ENCODE measurements at regions not wholly inside any gene's neighbourhood (a gene's known extent, or its start where the extent isn't known, plus 50 kb on each side); places are given as distances from the start of the nearest gene placed in this dataset.

GRCh38 chr15:85297537-85297936, 82.9 kb upstream of the AKAP13 start:
- TF ChIP-seq POLR2AphosphoS5 (IDR thresholded peaks at IDR 0.05; ENCODE audit: low read depth, low read length) (no peak), SIN3A (IDR thresholded peaks at IDR 0.05; ENCODE audit: borderline replicate concordance, insufficient read depth, low read length) (no peak)

All from PFSK-1 (cell line).